GM23338 (cell line): ENCODE measurements at regions not wholly inside any gene's neighbourhood (a gene's known extent, or its start where the extent isn't known, plus 50 kb on each side); places are given as distances from the start of the nearest gene placed in this dataset.

ENCODE experiments used
- ATAC-seq: fragments of 200-7000 bp; cut with Tn5 transposase; 3 replicates; pipeline ENCODE4 v1.9.1; 2020
- DNase-seq: peaks from one replicate; pipeline ENCODE4 v3.0.0-alpha.2; 2015; ENCODE audit warnings: low spot score
- H2AFZ ChIP-seq: fragments of 200-600 bp; sonication (generic); 2 replicates; pipeline ENCODE4 v1.8.0; 2016; ENCODE audit warnings: antibody characterized with exemption, mild to moderate bottlenecking, moderate library complexity
- H3F3A ChIP-seq: fragments of 200-600 bp; sonication (generic); replicated peaks from 2 replicates; pipeline ENCODE4 v1.8.0; 2017; ENCODE audit warnings: antibody characterized with exemption, mixed run types, low read depth
- H3K27ac ChIP-seq: fragments of 200-600 bp; sonication (generic); 2 replicates; pipeline ENCODE4 v1.6.1; 2016; ENCODE audit warnings: low read depth
- H3K27me3 ChIP-seq: fragments of 200-600 bp; sonication (generic); 2 replicates; pipeline ENCODE4 v1.8.0; 2016; ENCODE audit warnings: mild to moderate bottlenecking, mixed run types, moderate library complexity; ENCODE audit not compliant: insufficient read depth
- H3K36me3 ChIP-seq: fragments of 200-600 bp; sonication (generic); 2 replicates; pipeline ENCODE4 v1.8.0; 2016; ENCODE audit warnings: mild to moderate bottlenecking; ENCODE audit not compliant: insufficient read depth
- H3K4me1 ChIP-seq: fragments of 200-600 bp; sonication (generic); 2 replicates; pipeline ENCODE4 v1.8.0; 2016; ENCODE audit warnings: mild to moderate bottlenecking, moderate library complexity; ENCODE audit not compliant: insufficient read depth
- H3K4me2 ChIP-seq: fragments of 200-600 bp; sonication (generic); 2 replicates; pipeline ENCODE4 v1.7.1; 2017; ENCODE audit warnings: mixed run types
- H3K4me3 ChIP-seq: fragments of 200-600 bp; sonication (generic); 2 replicates; pipeline ENCODE4 v1.6.1; 2016; ENCODE audit warnings: mixed run types
- H3K79me2 ChIP-seq: fragments of 200-600 bp; sonication (generic); replicated peaks from 2 replicates; pipeline ENCODE4 v1.8.0; 2017; ENCODE audit warnings: mild to moderate bottlenecking; ENCODE audit not compliant: insufficient read depth
- H3K9me2 ChIP-seq: fragments of 200-600 bp; sonication (generic); 2 replicates; pipeline ENCODE4 v1.8.0; 2017; ENCODE audit not compliant: insufficient read depth
- H4K20me1 ChIP-seq: fragments of 200-600 bp; sonication (generic); replicated peaks from 2 replicates; pipeline ENCODE4 v1.8.0; 2017; ENCODE audit warnings: mild to moderate bottlenecking; ENCODE audit not compliant: insufficient read depth
- H3K27ac Mint-ChIP-seq: 2 replicates; pipeline ENCODE4 v1.8.0; 2020; ENCODE audit warnings: inconsistent platforms, mild to moderate bottlenecking, moderate library complexity, mixed read lengths
- H3K27me3 Mint-ChIP-seq: 3 replicates; pipeline ENCODE4 v1.8.0; 2022; ENCODE audit warnings: low read depth, mild to moderate bottlenecking, moderate library complexity, mixed read lengths, inconsistent platforms; ENCODE audit not compliant: insufficient read depth, poor library complexity
- H3K36me3 Mint-ChIP-seq: 3 replicates; pipeline ENCODE4 v1.8.0; 2021; ENCODE audit warnings: low read depth, mild to moderate bottlenecking, inconsistent platforms, moderate library complexity, mixed read lengths
- H3K4me1 Mint-ChIP-seq: 3 replicates; pipeline ENCODE4 v1.8.0; 2020; ENCODE audit warnings: mild to moderate bottlenecking, inconsistent platforms, mixed read lengths
- H3K4me3 Mint-ChIP-seq: 3 replicates; pipeline ENCODE4 v1.8.0; 2021; ENCODE audit warnings: moderate library complexity, mild to moderate bottlenecking, inconsistent platforms, mixed read lengths
- H3K9me3 Mint-ChIP-seq: 3 replicates; pipeline ENCODE4 v1.8.0; 2020; ENCODE audit warnings: moderate library complexity, mild to moderate bottlenecking, inconsistent platforms, mixed read lengths
- CREB1 ChIP-seq: fragments of 250-450 bp; sonication (Bioruptor Pico); IDR thresholded peaks from 2 replicates; pipeline ENCODE4 v1.5.0; 2020; ENCODE audit warnings: low read depth, mild to moderate bottlenecking, moderate library complexity
- EZH2 ChIP-seq: fragments of 200-600 bp; sonication (generic); IDR thresholded peaks from one replicate; pipeline ENCODE4 v1.8.0; 2017; ENCODE audit warnings: antibody characterized with exemption, mild to moderate bottlenecking, low read depth; ENCODE audit not compliant: unreplicated experiment
- EZH2phosphoT487 ChIP-seq: fragments of 200-600 bp; sonication (generic); IDR thresholded peaks from one replicate; pipeline ENCODE4 v1.8.1; 2018; ENCODE audit warnings: antibody characterized with exemption; ENCODE audit not compliant: unreplicated experiment
- JUNB ChIP-seq: IDR thresholded peaks from one replicate; pipeline ENCODE4 v1.6.1; 2016; ENCODE audit warnings: antibody characterized with exemption; ENCODE audit not compliant: unreplicated experiment
- NANOG ChIP-seq: IDR thresholded peaks from 2 replicates; pipeline ENCODE4 v1.6.1; 2016; ENCODE audit warnings: antibody characterized with exemption, borderline replicate concordance
- STAT1 ChIP-seq: IDR thresholded peaks from one replicate; pipeline ENCODE4 v1.6.1; 2016; ENCODE audit warnings: antibody characterized with exemption; ENCODE audit not compliant: unreplicated experiment
- ZNF114 ChIP-seq: fragments of 250-450 bp; sonication (Bioruptor Pico); IDR thresholded peaks from 2 replicates; pipeline ENCODE4 v1.5.0; 2020; ENCODE audit warnings: mild to moderate bottlenecking, moderate library complexity
- TF ChIP-seq, protein P1 (sequence below): fragments of 250-450 bp; sonication (Bioruptor Pico); IDR thresholded peaks from 2 replicates; pipeline ENCODE4 v1.5.0; 2020; ENCODE audit warnings: mild to moderate bottlenecking, moderate library complexity
- TF ChIP-seq, protein P2 (sequence below), 2 experiments: fragments of 200-600 bp in 1 of 2; sonication (generic) in 1 of 2; conservative IDR thresholded peaks; 2 replicates each; pipeline versions ENCODE4 v1.5.1 to v1.6.1; 2016 to 2017; ENCODE audit warnings: antibody characterized with exemption in 2 of 2, low read depth in 2 of 2, mild to moderate bottlenecking in 2 of 2, moderate library complexity in 1 of 2
- TF ChIP-seq, protein P3 (sequence below): IDR thresholded peaks from 2 replicates; pipeline ENCODE4 v1.6.1; 2016; ENCODE audit warnings: antibody characterized with exemption
- TF ChIP-seq, protein P4 (sequence below): IDR thresholded peaks from one replicate; pipeline ENCODE4 v1.6.1; 2018; ENCODE audit warnings: antibody characterized with exemption; ENCODE audit not compliant: unreplicated experiment

DNA sequence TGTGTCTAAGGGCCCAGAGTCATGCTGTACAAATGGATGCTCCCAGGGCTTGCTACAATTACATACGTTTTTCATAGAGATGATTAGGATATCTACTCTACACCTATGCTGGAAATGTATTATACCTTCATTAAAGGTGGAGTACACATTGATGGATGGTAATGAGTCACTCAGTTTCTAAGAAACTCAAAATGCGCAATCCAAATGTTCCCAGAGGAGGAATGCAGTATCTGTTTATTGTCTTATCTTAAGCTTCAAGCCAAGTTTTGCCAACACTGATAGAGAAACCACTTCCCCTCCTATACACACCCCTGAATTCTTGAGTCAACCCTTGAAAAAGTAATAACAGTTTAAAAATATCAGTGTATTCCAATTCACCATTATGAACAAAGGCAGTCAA, 266.6 kb upstream of the FAR2 start:
- Histone ChIP-seq H3K27me3 (no peaks in the 10 kb centered on the region), H4K20me1 (no peaks in the 10 kb centered on the region), H3K4me2 (no peak overlapping the region), H3K4me1 (no peaks in the 10 kb centered on the region; the same call in 1 of the 2 replicates), H2AFZ (no peak overlapping the region), H3K36me3 (no peaks in the 10 kb centered on the region), H3K4me3 (no peak overlapping the region), H3K9me2 (peaks cover 4% of the 10 kb centered on the region; the same call in 1 of the 2 replicates), H3K27ac (no peak overlapping the region), H3K79me2 (no peaks in the 10 kb centered on the region), H3F3A (no peaks in the 10 kb centered on the region)
- no peak overlapping the region for H3K4me3 Mint-ChIP-seq
- no peak for TF ChIP-seq STAT1
- TF ChIP-seq EZH2: no peak
- no peak for TF ChIP-seq EZH2phosphoT487
- TF ChIP-seq, protein P1, sequence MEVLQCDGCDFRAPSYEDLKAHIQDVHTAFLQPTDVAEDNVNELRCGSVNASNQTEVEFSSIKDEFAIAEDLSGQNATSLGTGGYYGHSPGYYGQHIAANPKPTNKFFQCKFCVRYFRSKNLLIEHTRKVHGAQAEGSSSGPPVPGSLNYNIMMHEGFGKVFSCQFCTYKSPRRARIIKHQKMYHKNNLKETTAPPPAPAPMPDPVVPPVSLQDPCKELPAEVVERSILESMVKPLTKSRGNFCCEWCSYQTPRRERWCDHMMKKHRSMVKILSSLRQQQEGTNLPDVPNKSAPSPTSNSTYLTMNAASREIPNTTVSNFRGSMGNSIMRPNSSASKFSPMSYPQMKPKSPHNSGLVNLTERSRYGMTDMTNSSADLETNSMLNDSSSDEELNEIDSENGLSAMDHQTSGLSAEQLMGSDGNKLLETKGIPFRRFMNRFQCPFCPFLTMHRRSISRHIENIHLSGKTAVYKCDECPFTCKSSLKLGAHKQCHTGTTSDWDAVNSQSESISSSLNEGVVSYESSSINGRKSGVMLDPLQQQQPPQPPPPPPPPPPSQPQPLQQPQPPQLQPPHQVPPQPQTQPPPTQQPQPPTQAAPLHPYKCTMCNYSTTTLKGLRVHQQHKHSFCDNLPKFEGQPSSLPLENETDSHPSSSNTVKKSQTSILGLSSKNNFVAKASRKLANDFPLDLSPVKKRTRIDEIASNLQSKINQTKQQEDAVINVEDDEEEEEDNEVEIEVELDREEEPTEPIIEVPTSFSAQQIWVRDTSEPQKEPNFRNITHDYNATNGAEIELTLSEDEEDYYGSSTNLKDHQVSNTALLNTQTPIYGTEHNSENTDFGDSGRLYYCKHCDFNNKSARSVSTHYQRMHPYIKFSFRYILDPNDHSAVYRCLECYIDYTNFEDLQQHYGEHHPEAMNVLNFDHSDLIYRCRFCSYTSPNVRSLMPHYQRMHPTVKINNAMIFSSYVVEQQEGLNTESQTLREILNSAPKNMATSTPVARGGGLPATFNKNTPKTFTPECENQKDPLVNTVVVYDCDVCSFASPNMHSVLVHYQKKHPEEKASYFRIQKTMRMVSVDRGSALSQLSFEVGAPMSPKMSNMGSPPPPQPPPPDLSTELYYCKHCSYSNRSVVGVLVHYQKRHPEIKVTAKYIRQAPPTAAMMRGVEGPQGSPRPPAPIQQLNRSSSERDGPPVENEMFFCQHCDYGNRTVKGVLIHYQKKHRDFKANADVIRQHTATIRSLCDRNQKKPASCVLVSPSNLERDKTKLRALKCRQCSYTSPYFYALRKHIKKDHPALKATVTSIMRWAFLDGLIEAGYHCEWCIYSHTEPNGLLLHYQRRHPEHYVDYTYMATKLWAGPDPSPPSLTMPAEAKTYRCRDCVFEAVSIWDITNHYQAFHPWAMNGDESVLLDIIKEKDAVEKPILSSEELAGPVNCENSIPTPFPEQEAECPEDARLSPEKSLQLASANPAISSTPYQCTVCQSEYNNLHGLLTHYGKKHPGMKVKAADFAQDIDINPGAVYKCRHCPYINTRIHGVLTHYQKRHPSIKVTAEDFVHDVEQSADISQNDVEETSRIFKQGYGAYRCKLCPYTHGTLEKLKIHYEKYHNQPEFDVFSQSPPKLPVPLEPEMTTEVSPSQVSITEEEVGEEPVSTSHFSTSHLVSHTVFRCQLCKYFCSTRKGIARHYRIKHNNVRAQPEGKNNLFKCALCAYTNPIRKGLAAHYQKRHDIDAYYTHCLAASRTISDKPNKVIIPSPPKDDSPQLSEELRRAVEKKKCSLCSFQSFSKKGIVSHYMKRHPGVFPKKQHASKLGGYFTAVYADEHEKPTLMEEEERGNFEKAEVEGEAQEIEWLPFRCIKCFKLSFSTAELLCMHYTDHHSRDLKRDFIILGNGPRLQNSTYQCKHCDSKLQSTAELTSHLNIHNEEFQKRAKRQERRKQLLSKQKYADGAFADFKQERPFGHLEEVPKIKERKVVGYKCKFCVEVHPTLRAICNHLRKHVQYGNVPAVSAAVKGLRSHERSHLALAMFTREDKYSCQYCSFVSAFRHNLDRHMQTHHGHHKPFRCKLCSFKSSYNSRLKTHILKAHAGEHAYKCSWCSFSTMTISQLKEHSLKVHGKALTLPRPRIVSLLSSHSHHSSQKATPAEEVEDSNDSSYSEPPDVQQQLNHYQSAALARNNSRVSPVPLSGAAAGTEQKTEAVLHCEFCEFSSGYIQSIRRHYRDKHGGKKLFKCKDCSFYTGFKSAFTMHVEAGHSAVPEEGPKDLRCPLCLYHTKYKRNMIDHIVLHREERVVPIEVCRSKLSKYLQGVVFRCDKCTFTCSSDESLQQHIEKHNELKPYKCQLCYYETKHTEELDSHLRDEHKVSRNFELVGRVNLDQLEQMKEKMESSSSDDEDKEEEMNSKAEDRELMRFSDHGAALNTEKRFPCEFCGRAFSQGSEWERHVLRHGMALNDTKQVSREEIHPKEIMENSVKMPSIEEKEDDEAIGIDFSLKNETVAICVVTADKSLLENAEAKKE (CRISPR knock-in tag): no peak
- no peak for TF ChIP-seq NANOG
- TF ChIP-seq, protein P2, sequence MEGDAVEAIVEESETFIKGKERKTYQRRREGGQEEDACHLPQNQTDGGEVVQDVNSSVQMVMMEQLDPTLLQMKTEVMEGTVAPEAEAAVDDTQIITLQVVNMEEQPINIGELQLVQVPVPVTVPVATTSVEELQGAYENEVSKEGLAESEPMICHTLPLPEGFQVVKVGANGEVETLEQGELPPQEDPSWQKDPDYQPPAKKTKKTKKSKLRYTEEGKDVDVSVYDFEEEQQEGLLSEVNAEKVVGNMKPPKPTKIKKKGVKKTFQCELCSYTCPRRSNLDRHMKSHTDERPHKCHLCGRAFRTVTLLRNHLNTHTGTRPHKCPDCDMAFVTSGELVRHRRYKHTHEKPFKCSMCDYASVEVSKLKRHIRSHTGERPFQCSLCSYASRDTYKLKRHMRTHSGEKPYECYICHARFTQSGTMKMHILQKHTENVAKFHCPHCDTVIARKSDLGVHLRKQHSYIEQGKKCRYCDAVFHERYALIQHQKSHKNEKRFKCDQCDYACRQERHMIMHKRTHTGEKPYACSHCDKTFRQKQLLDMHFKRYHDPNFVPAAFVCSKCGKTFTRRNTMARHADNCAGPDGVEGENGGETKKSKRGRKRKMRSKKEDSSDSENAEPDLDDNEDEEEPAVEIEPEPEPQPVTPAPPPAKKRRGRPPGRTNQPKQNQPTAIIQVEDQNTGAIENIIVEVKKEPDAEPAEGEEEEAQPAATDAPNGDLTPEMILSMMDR (conservative IDR thresholded peaks at IDR 0.05; ENCODE audit: low read depth in 2 of 2): no peak
- TF ChIP-seq ZNF114 (CRISPR knock-in tag): no peak
- TF ChIP-seq, protein P3, sequence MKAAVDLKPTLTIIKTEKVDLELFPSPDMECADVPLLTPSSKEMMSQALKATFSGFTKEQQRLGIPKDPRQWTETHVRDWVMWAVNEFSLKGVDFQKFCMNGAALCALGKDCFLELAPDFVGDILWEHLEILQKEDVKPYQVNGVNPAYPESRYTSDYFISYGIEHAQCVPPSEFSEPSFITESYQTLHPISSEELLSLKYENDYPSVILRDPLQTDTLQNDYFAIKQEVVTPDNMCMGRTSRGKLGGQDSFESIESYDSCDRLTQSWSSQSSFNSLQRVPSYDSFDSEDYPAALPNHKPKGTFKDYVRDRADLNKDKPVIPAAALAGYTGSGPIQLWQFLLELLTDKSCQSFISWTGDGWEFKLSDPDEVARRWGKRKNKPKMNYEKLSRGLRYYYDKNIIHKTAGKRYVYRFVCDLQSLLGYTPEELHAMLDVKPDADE: no peak
- TF ChIP-seq, protein P4, sequence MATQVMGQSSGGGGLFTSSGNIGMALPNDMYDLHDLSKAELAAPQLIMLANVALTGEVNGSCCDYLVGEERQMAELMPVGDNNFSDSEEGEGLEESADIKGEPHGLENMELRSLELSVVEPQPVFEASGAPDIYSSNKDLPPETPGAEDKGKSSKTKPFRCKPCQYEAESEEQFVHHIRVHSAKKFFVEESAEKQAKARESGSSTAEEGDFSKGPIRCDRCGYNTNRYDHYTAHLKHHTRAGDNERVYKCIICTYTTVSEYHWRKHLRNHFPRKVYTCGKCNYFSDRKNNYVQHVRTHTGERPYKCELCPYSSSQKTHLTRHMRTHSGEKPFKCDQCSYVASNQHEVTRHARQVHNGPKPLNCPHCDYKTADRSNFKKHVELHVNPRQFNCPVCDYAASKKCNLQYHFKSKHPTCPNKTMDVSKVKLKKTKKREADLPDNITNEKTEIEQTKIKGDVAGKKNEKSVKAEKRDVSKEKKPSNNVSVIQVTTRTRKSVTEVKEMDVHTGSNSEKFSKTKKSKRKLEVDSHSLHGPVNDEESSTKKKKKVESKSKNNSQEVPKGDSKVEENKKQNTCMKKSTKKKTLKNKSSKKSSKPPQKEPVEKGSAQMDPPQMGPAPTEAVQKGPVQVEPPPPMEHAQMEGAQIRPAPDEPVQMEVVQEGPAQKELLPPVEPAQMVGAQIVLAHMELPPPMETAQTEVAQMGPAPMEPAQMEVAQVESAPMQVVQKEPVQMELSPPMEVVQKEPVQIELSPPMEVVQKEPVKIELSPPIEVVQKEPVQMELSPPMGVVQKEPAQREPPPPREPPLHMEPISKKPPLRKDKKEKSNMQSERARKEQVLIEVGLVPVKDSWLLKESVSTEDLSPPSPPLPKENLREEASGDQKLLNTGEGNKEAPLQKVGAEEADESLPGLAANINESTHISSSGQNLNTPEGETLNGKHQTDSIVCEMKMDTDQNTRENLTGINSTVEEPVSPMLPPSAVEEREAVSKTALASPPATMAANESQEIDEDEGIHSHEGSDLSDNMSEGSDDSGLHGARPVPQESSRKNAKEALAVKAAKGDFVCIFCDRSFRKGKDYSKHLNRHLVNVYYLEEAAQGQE: no peak
- no peak for TF ChIP-seq CREB1
- TF ChIP-seq JUNB: no peak
- no peaks in the 10 kb centered on the region for H3K36me3 Mint-ChIP-seq
- no peak overlapping the region for H3K27ac Mint-ChIP-seq
- peaks cover 4% of the 10 kb centered on the region; the same call in 2 of the 3 replicates for H3K4me1 Mint-ChIP-seq
- ATAC-seq (no peak), DNase-seq (no peak)
- H3K9me3 Mint-ChIP-seq: no peaks in the 10 kb centered on the region
- no peaks in the 10 kb centered on the region for H3K27me3 Mint-ChIP-seq
